Transverse colon (tissue), 3 donors: ENCODE measurements at regions not wholly inside any gene's neighbourhood (a gene's known extent, or its start where the extent isn't known, plus 50 kb on each side); places are given as distances from the start of the nearest gene placed in this dataset.

Experiments
- CTCF ChIP-seq, 5 experiments: fragments of 200-600 bp in 3 of 5; fragments of 450-650 bp in 2 of 5; sonication (generic) in 3 of 5; IDR thresholded peaks; 1 replicate in 2 of 5; 2 replicates in 3 of 5; pipeline ENCODE4 v1.5.1; 2016 to 2017; ENCODE audit warnings: antibody characterized with exemption in 5 of 5, inconsistent platforms in 3 of 5, mild to moderate bottlenecking in 2 of 5, moderate library complexity in 1 of 5
- POLR2A ChIP-seq: fragments of 450-650 bp; IDR thresholded peaks from one replicate; pipeline ENCODE4 v1.6.1; 2016; ENCODE audit warnings: antibody characterized with exemption, mild to moderate bottlenecking, moderate library complexity

- TF ChIP-seq CTCF (IDR thresholded peaks at IDR 0.05), result no peak
- TF ChIP-seq POLR2A, result no peak
These were observed 342.1 kb upstream of the LRRC3B start for GRCh38 chr3:26280517-26280916.
